Middle frontal gyrus (tissue), 1 donor: ENCODE measurements at regions not wholly inside any gene's neighbourhood (a gene's known extent, or its start where the extent isn't known, plus 50 kb on each side); places are given as distances from the start of the nearest gene placed in this dataset.
"Not testable (repeated sequence)": the region's sequence is repeated elsewhere in the genome, so short reads cannot be mapped to it uniquely, and the experiment has no call there.

ENCODE experiments used
- DNase-seq: peaks from one replicate; pipeline ENCODE4 v3.0.0-alpha.2; 2015; ENCODE audit warnings: low spot score; ENCODE audit errors: extremely low spot score

DNA sequence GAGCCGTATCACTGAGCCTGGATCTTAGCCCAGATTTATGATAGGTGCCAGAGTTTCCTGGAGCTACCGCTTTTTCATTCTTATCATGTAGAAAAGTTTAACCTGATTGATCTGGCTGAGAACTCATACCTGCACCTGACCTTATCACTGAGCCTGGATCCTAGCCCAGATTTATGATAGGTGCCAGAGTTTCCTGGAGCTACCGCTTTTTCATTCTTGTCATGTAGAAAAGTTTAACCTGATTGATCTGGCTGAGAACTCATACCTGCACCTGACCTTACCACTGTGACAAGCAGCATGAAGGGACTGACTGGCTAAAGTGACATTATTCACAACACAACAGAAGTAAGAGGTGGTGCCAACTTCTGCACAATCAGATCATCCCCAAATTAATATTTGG lies 1188.1 kb upstream of the FLRT2 start:
- DNase-seq: not testable (repeated sequence)

DNA sequence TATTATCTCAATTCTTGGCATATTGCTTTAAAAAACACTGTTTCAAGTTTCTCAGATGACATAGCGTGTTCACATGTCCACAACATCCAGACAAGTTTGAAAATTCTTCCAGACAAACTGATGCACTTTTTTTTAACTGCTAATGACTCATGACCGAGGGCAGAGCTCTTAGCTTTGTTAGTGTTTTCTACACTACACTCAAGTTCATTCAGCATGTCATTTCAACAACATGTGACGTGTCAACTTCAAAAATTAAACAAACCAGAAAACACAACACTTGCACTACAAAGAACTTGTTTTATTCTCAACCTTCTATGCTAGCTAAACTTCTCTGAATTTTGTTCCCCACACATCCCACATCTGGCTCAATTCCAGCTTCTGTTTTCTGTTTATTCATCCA lies 1186.3 kb upstream of the FLRT2 start:
- no peak for DNase-seq

DNA sequence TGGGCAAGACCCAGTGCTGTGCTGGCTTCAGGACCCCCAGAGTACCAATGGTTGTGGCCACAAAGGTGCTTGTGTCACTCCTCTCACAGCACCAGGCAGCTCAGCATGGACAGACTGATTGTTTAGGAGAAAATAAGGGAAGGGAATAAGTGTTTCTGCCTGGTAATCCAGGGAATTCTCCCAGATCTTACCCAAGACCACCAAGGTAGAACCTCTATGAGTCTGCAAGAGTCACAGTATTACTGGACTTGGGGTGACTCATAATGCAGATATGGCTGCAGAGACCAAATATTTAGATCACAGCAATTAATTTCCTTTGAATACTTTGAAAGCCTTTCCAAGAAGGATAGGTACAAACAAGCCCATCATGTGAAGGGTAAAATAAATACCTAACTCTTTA lies 1178.3 kb upstream of the FLRT2 start:
- no peak for DNase-seq

DNA sequence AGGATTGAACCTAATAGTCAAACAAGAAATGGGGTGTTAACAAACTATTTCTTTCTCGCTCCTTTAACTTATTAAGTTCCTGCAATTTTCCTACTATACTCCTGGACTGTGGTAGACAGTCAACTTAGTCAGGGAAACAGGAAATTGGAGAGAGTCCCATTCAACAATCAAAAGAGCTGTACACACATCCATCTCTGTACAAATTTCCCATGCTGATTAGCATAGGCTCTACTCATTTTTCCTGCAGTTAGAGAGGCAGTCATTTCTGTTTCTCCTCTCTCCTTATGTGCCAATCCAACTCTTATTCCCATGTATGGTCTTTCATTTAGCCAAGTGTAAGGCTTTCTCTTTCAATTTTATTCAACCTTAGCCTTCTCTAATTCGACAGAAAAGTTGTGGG lies 1168.5 kb upstream of the FLRT2 start:
- no peak for DNase-seq

DNA sequence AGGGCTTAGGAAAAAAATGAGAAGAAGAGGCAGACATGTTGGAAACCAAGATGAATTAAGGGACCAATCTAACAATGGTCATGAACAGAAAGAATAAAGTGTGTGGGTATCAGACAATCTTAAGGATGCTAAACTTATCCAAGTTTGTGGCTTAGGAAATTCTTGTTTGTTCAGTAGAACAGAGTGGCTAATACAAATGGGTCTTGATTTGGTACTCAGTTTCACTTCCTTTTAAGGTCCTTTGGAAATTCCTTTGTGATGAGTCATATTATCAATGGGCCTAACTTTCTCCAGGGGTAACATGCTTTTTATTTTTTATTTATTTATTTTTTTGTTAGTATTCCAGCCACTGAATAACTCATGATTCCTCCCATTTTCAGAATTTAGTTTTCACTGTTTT lies 1154.7 kb upstream of the FLRT2 start:
- DNase-seq: no peak

DNA sequence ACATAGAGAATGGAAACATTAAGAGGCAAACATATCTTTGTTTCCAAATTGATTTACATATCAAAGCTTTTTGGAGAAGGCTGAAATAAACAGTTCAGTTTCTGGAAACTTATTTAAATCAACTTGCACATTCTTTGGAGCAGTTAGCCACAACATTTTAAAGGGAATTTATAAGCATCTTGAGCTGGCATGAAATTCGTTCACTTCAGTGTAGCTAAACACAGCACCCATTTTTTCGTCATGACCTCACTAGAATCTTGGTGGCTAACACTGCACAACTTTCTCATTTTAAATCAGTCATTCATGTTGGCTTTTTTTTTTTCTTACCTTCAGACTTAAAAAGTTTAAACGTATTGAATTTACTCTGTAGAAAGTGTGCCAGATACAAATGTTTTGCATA lies 1139.9 kb upstream of the FLRT2 start:
- no peak for DNase-seq

DNA sequence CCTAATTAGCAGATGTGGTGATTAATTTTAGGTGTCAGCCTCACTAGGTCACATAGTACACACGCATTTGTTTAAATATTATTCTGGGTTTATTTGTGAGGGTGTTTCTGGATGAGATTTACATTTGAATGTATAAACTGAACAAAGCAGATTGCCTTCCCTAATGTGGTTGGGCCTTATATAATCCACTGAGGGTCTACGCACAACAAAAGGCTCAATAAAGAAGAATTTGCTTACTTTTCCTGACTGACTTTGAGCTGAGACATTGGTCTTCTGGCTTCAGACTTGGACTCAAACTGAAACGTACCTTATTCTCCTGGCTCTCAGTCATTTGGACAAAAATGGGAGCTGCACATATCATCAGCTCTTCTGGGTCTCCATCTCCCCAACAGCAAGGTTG lies 1132.3 kb upstream of the FLRT2 start:
- DNase-seq: no peak

DNA sequence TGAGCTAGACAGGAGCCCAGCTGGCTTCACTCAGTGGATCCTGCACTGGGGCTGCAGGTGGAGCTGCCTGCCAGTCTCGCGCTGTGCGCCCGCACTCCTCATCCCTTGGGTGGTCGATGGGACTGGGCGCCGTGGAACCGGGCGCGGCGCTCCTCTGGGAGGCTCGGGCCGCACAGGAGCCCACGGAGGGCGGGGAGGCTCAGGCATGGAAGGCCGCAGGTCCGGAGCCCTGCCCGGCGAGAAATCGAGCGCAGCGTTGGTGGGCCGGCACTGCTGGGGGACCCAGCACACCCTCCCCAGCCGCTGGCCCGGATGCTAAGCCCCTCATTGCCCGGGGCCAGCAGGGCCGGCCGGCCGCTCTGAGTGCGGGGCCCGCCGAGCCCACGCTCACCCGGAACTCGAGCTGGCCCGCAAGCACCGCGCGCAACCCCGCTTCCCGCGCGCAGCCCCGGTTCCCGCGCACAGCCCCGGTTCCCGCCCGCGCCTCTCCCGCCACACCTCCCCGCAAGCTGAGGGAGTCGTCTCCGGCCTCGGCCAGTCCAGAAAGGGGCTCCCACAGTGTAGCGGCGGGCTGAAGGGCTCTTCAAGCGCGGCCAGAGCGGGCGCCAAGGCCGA lies 1130.5 kb upstream of the FLRT2 start:
- no peak for DNase-seq

DNA sequence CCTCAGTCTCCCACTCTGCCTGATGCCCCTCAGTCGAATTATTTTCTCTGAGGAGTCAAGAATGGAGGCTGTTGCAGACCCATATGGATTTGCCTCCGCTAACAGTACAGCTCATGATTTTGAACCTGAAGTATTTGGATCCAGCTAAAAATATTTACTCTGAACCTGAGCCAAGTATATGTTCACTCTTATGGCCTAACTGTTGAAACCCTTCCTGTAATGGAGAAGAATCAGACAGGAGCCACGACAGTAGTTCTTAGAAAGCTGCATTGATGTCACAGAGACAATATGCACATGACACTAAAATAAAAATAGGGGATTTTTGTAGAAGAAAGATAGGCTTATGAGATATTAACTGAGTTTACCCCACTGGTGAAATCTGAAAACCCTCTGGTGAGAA lies 1128.3 kb upstream of the FLRT2 start:
- DNase-seq: no peak

DNA sequence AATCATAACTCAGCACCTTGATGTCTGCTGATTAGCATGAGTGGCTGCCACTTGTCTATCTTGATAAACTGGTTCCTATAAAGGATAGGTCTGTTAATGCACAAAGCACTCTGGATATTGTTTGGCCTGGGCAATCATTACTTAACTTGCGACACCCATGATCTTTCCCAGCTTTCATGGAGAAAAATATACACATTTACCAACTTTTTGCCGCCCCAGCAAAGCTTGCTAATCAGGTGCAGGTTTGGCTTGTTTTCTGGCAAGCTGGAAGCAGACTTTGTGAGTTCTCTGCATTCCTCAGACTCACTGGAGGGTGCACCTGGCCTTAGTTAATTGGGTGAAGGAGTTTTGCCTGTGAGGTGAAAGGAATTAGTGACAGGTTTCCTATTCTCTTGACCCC lies 1126.4 kb upstream of the FLRT2 start:
- no peak for DNase-seq

DNA sequence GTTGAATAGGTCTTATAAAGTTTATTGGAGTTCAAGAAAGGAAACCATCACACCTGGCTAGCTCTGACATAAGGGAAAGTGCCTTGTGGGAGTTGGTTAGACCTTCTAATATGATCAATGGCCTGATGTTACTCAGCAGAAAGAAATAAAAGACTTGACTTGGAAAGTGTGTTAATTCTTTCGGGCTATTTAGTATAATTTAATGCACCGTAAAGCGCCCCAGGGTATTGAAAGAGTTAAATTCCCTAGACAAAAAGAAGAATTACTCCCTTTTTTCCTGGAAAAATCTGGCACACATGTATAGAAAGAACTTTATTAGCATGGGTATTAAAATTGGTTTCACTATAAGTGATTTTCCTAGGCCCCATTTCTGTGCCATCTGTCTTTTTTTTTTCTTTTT lies 1125.7 kb upstream of the FLRT2 start:
- no peak for DNase-seq

DNA sequence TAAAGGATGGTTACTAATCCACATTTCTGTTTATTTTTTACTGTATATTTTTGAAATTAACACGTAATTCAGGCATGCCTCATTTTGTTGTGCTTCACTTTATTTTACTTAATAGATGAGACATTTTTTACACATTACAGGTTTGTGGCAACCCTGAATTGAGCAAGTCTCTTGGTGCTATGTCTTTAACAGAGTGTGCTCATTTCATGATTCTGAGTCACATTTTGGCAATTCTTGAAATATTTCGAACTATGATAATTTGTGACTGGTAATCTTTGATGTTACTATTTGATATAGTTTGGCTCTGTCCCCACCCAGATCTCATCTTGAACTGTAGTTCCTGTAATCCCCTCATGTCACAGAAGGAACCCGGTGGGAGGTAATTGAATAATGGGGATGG lies 1120.5 kb upstream of the FLRT2 start:
- DNase-seq: no peak

DNA sequence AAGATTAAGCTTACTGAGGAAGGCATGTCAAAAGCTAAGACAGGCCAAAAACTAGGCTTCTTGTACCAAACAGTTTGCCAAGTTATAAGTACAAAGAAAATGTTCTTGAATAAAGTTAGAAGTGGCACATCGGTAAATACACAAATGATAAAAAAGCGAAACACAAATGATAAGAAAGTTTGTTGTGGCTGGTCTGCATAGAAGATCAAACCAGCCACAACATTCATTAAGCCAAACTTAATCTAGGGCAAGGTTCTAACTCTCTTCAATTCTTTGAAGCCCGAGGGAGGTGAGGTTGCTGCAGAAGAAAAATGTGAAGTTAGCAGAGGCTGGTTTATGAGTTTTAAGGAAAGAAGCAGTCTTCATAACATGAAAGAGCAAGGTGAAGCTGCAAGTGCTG lies 1119.6 kb upstream of the FLRT2 start:
- no peak for DNase-seq

DNA sequence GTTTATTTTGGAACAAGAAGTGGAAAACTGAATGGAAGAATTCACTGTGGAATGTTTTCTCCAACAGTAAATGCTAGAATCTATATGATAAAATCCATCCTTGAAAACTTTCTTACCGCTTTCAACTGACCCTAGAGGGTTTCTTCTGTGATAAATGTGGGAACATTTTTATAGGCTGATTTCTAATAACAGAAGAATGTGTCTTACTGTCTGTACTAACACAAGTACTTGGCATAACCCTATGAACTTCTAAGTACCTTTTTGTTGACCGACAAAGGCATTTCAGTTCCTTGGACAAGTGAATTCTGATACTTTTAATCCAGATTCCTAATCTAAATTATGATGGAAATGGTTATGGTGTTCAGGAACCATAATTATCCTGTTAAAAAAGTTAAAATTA lies 1109.7 kb upstream of the FLRT2 start:
- no peak for DNase-seq

DNA sequence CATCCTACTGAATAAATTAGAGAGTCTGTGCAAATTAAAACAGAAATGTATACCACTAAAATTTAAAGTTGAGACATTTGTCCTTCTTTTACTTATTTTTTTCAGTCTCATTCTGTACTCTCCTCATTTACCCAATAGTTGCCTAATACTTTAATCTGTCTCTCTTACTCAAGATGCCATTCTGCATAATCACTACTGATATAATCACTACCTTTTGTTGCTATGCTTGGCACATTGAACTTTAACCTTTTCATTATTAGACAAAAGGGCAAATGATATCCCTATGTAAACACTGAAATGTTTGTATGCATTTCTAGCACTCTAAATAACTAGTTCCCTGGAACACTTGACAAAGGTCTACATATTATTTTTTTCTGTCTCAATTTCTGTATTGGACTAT lies 1108.3 kb upstream of the FLRT2 start:
- DNase-seq: no peak

DNA sequence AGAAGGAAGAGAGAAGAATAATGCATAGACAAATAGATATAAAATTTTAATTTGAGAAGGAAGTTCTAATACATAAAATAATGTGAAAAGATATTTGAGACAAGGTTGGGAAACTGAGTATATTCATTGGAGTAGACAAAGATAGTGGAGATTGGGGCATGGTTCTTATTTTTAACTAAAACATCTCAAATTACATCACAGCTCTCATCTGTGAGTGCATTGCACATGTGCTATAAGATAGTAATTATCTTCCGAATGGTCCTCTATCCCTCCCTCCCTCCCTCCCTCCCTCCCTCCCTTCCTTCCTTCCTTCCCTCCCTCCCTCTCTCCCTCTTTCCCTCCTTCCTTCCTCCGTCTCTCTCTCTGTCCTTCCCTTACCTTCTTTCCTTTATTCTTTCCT lies 1104.0 kb upstream of the FLRT2 start:
- no peak for DNase-seq

DNA sequence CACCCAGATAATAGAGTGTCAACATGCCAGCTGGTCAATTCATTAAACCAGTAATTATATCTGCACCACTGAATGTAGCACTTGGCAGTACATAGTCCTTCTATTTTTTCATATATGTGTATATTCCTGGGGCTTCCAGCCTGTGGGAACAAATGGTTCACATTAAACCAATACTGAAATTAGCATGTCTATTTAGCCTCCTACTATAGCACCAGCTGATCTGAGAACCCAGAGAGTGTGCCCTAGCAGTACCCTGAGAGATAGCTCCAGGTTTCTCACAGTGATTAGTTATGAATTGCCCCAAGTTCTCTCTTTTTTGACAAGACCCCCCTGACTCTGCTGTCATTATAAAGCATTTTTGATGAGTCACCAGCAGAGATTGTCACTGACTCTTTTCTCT lies 1097.3 kb upstream of the FLRT2 start:
- no peak for DNase-seq

DNA sequence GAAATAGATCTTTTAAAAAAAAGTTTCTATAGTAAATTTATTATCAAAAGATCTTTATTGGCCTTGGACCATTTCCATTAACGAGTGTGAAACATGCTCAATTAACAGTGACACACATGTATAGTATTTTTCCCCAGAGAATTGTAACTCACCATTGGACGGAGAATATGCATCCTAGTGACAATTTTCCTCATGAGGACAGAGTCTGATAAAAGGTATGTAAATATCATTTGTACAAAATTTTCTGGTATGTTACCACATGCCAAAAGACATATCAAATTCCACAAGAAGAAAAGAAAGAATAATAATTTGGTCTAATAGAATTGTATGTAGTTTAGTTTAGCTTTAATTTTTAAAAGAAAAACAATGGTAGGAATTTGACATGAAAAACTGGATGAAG lies 1096.0 kb upstream of the FLRT2 start:
- no peak for DNase-seq

DNA sequence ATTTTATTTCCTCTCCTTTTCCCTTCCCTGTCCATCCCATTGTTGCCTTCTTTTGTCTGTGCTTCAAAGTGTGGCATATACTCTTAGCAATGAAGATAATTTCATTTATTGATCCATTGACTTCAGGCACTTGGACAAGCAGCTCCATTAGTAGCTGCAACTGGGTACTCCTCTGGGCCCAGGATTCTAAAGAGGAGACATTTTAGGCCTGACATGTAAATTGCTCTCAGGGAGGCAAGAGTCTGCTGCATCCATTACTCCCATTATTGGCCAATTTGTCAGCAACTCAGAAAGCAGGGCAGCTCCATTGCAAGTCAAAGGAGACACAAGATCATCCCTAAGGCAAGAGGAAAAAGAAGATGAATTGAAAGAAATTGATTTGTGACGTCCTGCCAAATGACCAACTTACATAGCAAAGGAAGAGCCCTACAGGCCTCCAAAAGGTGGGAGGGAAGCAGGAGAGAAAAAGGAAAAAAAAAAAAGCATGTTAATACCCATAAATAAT lies 1094.1 kb upstream of the FLRT2 start:
- no peak for DNase-seq

DNA sequence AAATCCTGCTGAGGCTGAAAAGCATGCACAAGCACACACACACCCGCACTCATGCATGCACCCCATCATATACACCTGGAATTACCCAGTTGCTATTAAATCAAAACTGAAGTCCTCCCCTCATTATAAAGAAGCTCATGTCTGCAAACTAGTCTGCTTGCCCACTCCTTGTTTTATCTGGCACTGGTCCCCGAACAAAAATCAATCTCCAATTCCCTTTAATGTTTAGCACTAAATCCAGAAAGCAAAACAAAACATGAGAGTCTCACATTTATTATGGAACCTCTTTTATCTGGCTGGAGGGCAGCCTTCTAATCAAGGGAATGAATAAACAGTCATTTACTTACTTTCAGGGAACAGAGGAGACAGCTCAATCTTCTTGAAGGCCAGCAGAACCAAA lies 1093.4 kb upstream of the FLRT2 start:
- no peak for DNase-seq

DNA sequence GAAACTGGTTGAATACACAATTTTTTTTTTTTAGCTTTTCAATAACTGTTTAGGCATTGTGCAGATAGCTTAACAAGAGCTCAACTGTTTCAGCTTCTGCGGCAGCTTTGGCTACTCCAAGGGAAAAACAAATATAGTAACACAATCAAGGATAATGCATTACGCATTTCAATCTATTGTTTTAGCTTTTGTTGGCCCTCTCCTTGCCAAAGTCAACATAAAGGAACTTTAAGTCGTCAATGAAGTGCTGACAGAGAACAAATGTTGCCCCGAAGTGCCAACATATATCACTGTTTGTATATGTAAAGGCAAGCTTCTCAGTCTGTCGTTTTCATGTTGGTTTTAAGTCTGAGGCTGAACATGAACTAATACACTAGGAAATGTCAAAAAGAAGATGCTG lies 1087.4 kb upstream of the FLRT2 start:
- DNase-seq: no peak

DNA sequence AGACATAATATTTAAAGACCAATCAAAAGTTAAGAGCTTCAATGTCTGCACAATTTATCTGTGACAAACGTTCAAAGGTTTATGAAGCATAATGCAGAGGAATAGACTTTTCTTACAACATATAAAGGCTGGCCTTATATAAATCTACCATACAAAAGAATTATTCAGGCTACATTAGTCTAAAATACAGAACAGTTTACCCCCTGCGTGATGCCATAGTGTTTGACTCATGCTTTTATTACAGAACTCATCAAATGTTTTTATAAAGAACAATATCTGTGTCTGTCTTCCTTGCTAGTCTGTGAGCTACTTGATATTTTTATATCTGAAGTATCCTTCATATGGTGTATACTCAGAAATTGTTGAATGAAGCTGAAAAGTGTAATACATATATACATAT lies 1084.5 kb upstream of the FLRT2 start:
- no peak for DNase-seq

DNA sequence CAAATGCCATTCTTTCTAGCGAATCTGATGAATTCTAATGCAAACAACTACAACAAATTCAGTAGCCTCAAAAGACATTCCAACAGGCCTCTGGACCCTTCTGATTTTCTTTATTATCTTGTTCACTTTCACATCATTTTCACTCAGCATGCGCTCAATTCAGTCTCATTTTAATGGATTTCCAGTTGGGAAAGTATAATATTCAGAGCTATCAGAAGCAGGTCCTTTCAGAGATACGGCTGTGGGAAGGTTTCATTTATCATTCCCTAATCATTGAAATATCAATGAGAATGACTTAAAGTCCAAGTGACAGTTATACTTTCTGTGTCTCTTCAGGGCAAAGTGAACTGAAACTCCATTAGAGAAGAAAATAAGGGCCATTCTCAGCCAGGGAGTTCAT lies 1083.7 kb upstream of the FLRT2 start:
- no peak for DNase-seq

DNA sequence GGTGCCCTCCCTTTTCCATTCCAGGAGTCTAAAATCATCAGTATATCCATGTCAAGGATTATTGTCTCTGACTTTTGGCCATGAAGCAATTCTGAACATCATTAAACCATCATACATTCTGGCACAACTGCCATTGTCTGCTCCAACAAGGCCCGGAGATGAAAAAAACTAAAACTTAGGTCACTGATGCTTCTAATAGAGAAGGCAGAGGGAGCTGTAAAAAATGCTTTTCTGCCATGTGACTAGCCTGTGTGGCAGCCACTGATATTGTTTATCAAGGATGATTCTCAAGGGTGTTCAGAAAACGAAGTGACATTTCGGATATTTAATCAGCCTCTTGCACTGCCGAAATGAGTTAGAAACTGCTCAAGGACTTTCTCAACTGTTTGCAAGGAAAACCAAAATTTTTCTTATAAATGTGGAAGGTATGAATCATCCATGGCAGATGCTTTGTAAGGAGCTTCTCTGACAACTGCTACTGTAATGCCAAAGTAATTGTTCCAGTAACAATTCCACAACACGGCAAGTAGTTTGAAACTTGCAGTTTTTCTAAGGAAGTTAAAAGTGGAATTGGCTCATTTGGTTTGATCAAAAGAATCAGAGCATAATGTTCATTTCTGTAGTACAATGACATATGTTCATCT lies 1076.5 kb upstream of the FLRT2 start:
- DNase-seq: no peak
